Right lobe of liver (tissue), 6 donors: ENCODE measurements at regions not wholly inside any gene's neighbourhood (a gene's known extent, or its start where the extent isn't known, plus 50 kb on each side); places are given as distances from the start of the nearest gene placed in this dataset.
A peak's percentile ranks its signal among the peaks of the same experiment; 100 is the strongest.

Experiments
- ATAC-seq, 4 donors: fragments of 200-7000 bp; cut with Tn5 transposase; one replicate each; pipeline ENCODE4 v1.9.1; 2020; ENCODE audit warnings: mild to moderate bottlenecking in 4 of 4, moderate library complexity in 4 of 4
- DNase-seq, 3 donors: peaks; one replicate each; pipeline ENCODE4 v3.0.0-alpha.2; 2020
- H3K27ac ChIP-seq, 3 donors: fragments of 200-600 bp; one replicate each; pipeline ENCODE4 v1.8.0; 2022
- H3K27me3 ChIP-seq, 2 donors: fragments of 200-600 bp; one replicate each; pipeline ENCODE4 v1.8.0; 2022
- H3K36me3 ChIP-seq, 4 donors: fragments of 200-600 bp; sonication (generic) in 1 of 4; one replicate each; pipeline versions ENCODE4 v1.5.1 to v1.8.0; 2017 to 2022; ENCODE audit warnings: control low read depth in 1 of 4
- H3K4me1 ChIP-seq, 4 donors: fragments of 200-600 bp; sonication (generic) in 1 of 4; one replicate each; pipeline versions ENCODE4 v1.5.1 to v1.8.0; 2017 to 2022; ENCODE audit warnings: control low read depth in 1 of 4
- H3K4me3 ChIP-seq, 3 donors: fragments of 200-600 bp; one replicate each; pipeline ENCODE4 v1.8.0; 2022
- H3K9me3 ChIP-seq, 4 donors: fragments of 200-600 bp; sonication (generic) in 1 of 4; one replicate each; pipeline versions ENCODE4 v1.5.1 to v1.8.0; 2017 to 2022; ENCODE audit warnings: control low read depth in 1 of 4
- POLR2A ChIP-seq: fragments of 450-650 bp; IDR thresholded peaks from one replicate; pipeline ENCODE4 v1.6.1; 2017; ENCODE audit warnings: antibody characterized with exemption, mild to moderate bottlenecking
- WGBS: methylation state at CpG from one replicate; pipeline ENCODE4 v1.1.6; 2018; ENCODE audit warnings: low coverage, low lambda C conversion rate; ENCODE audit not compliant: insufficient coverage; ENCODE audit errors: missing lambda C conversion rate; 5-methylcytosine and 5-hydroxymethylcytosine counted together
- intact Hi-C, 2 donors: fragments of 100-400 bp; cut with DNase I; formaldehyde crosslinking; loops; one replicate each; pipeline versions ENCODE4 v1.11.2 to v1.14.1; 2022
- TF ChIP-seq, protein P1 (sequence below), 4 donors: fragments of 200-600 bp in 3 of 4; fragments of 450-650 bp in 1 of 4; IDR thresholded peaks; one replicate each; pipeline versions ENCODE4 v1.5.1 to v1.8.0; 2016 to 2022; ENCODE audit warnings: antibody characterized with exemption in 4 of 4, mild to moderate bottlenecking in 2 of 4
- donor health status: DM: no; HTN: yes; CAD: no.
- donor health status: DM: no; HTN: no; CAD: no.
- donor health status: DM: no; HTN: no; CAD: no.
- donor health status: DM: no; HTN: yes; CAD: no.
- donor health status: DM: no; HTN: yes; CAD: no.

DNA sequence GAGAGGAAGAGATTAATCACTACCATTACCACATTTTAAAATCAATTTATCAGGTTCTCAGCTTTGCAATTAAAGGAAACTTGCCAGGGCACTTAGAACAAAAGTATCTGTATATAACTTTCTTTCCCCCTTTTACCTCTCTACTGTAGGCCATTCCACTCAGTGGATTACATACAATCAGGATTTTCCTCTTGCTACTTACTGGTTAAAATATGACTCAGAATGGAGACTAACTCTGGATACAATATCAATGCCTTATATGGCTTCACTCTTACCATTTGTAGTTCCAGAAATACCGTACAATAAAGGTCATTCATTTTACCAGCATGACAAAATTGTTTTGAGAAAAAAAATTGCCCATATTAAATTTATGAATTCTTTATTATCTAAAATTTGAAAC is 706.8 kb downstream of the KCNA4 start:
- no peak for ATAC-seq
- Histone ChIP-seq H3K27me3 (no peaks in the 10 kb centered on the region), H3K27ac (no peak overlapping the region), H3K9me3 (no peaks in the 10 kb centered on the region), H3K4me1 (peaks cover 0 to 5% (median 0%) of the 10 kb centered on the region in 4 donors), H3K36me3 (no peaks in the 10 kb centered on the region), H3K4me3 (no peak overlapping the region)
- no peak for DNase-seq
- no peak for TF ChIP-seq POLR2A
- TF ChIP-seq, protein P1, sequence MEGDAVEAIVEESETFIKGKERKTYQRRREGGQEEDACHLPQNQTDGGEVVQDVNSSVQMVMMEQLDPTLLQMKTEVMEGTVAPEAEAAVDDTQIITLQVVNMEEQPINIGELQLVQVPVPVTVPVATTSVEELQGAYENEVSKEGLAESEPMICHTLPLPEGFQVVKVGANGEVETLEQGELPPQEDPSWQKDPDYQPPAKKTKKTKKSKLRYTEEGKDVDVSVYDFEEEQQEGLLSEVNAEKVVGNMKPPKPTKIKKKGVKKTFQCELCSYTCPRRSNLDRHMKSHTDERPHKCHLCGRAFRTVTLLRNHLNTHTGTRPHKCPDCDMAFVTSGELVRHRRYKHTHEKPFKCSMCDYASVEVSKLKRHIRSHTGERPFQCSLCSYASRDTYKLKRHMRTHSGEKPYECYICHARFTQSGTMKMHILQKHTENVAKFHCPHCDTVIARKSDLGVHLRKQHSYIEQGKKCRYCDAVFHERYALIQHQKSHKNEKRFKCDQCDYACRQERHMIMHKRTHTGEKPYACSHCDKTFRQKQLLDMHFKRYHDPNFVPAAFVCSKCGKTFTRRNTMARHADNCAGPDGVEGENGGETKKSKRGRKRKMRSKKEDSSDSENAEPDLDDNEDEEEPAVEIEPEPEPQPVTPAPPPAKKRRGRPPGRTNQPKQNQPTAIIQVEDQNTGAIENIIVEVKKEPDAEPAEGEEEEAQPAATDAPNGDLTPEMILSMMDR (IDR thresholded peaks at IDR 0.05) = no peak
- intact Hi-C loops = no loop called here
- 84% methylated on average over 1 of the region's 1 CpG for WGBS

DNA sequence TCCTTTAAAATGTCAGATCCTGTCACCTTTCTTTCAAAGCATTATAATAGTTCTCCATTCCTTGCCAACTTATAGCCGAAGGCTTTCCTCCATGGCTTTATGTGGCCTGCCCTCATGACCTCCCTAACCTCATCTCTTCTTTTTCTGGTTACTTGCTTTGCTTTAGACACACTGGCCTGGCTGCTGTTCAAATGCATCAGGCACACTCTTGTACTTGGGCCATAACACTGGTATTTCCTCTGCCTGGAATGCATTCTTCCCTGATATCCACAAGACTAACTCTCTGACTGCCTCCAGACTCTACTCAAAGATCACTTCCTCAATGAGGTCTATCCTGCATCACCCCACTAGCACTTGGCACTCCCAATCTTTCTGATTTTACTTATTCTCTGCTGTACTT is 710.3 kb downstream of the KCNA4 start:
- TF ChIP-seq POLR2A = no peak
- DNase-seq (no peak), ATAC-seq (no peak)
- Histone ChIP-seq H3K27ac (no peak overlapping the region), H3K4me1 (peaks cover 0 to 5% (median 0%) of the 10 kb centered on the region in 4 donors), H3K36me3 (no peaks in the 10 kb centered on the region), H3K9me3 (no peaks in the 10 kb centered on the region), H3K4me3 (no peak overlapping the region), H3K27me3 (no peaks in the 10 kb centered on the region)
- intact Hi-C loops = no loop called here
- 43% methylated on average over 1 of the region's 1 CpG for WGBS

DNA sequence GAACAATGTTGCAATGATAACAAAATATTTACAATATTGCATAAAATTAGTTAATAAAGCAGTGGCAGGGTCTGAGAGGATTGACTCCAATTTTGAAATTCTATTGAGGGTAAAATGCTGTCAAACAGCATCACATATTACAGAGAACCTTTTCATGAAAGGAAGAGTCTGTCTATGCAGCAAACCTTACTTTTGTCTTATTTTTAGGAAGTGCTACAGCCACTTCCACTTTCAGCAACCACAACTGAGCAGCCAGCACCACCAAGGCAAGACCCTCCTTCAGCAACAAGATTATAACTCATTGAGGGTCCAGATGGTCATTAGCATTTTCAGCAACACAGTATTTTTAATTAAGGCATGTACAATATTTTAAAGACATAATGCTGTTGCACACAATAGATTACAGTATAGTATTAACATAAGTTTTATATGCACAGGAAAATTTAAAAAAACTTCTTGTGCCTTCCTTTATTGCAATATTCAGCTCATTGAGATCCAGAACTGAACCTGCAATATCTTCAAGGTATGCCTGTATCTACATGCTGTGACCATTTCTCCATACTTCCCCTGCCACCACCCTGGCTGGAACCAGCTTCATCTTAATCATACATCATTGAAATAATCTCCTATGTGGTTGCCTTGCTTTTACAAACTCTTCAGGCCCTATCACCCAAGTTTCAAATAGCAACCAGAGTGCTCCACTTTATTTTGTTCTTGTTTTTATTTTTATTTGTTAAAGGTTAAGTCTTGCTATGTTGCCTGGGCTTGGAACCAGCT is 711.2 kb downstream of the KCNA4 start:
- H3K27ac ChIP-seq = no peak overlapping the region
- DNase-seq (no peak), ATAC-seq (no peak)
- no peaks in the 10 kb centered on the region for H3K9me3 ChIP-seq
- no peak for TF ChIP-seq POLR2A
- TF ChIP-seq, protein P1 (IDR thresholded peaks at IDR 0.05) = no peak
- intact Hi-C loops = no loop called here
- no peaks in the 10 kb centered on the region for H3K27me3 ChIP-seq
- H3K4me1 ChIP-seq = no peaks in the 10 kb centered on the region
- H3K4me3 ChIP-seq = no peak overlapping the region
- no peaks in the 10 kb centered on the region for H3K36me3 ChIP-seq

DNA sequence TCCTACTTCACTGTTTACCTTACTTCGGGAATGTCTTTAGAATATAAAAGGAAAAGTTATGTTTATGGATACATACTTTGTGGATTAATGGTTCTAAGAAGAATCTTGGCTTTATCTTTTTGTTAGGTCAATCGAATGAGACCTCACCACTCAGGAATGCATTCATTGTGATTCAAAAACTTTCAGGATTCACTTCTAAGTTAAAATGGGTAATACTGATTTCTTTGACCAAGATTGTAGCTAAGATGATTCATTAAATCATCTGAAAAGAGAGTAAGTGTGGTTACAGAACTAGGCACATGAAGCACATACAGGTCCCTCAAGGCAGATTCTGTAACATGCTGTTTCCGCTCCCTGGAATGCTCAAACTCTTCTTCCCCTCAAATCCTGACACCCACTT is 716.4 kb downstream of the KCNA4 start:
- no peak overlapping the region for H3K4me3 ChIP-seq
- ATAC-seq = no peak

GRCh38 chr11:29296680-29297079 is 720.1 kb downstream of the KCNA4 start:
- DNase-seq (no peak), ATAC-seq (peak; percentile 66 to 86 (median 84))
- no peaks in the 10 kb centered on the region for H3K9me3 ChIP-seq
- H3K4me3 ChIP-seq = no peak overlapping the region
- H3K36me3 ChIP-seq = no peaks in the 10 kb centered on the region
- intact Hi-C loops = no loop called here
- H3K27ac ChIP-seq = no peak overlapping the region
- H3K27me3 ChIP-seq = no peaks in the 10 kb centered on the region
- H3K4me1 ChIP-seq = peaks cover 0 to 6% (median 0%) of the 10 kb centered on the region in 4 donors
- 19% methylated on average over 1 of the region's 1 CpG for WGBS
- TF ChIP-seq, protein P1 (IDR thresholded peaks at IDR 0.05) = no peak
- TF ChIP-seq POLR2A = no peak

More for the DNA sequence above, 716.4 kb downstream of the KCNA4 start:
- Histone ChIP-seq H3K27ac (no peak overlapping the region), H3K9me3 (no peaks in the 10 kb centered on the region), H3K4me1 (peaks cover 0 to 6% (median 0%) of the 10 kb centered on the region in 4 donors), H3K36me3 (no peaks in the 10 kb centered on the region), H3K27me3 (no peaks in the 10 kb centered on the region)
- TF ChIP-seq, protein P1 (IDR thresholded peaks at IDR 0.05) = no peak
- TF ChIP-seq POLR2A = no peak
- intact Hi-C loops = no loop called here
- DNase-seq = no peak
- 62% methylated on average over 3 of the region's 3 CpGs for WGBS
